ENCODE measurements at regions not wholly inside any gene's neighbourhood (a gene's known extent, or its start where the extent isn't known, plus 50 kb on each side); places are given as distances from the start of the nearest gene placed in this dataset.

DNA sequence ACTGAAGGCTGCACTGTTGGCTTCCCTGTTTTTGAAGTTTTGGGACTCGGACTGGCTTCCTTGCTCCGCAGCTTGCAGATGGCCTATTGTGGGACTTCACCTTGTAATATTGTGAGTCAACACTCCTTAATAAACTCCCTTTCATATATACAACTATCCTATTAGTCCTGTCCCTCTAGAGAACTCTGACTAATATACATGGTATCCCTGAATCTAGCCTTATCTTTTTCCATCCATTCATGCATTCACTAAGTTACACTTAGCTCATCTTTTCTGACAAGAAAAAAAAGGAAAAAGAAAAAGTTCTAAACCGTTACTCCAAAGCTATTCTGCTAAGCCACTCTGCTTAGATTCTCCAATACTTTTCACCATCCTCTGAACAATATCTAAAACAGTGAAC, 1260.2 kb upstream of the PCDH7 start:
- no peak for DNase-seq (ENCODE audit: low read depth)
- H3K4me3 ChIP-seq (ENCODE audit: low read depth, low read length) = no peak overlapping the region

DNA sequence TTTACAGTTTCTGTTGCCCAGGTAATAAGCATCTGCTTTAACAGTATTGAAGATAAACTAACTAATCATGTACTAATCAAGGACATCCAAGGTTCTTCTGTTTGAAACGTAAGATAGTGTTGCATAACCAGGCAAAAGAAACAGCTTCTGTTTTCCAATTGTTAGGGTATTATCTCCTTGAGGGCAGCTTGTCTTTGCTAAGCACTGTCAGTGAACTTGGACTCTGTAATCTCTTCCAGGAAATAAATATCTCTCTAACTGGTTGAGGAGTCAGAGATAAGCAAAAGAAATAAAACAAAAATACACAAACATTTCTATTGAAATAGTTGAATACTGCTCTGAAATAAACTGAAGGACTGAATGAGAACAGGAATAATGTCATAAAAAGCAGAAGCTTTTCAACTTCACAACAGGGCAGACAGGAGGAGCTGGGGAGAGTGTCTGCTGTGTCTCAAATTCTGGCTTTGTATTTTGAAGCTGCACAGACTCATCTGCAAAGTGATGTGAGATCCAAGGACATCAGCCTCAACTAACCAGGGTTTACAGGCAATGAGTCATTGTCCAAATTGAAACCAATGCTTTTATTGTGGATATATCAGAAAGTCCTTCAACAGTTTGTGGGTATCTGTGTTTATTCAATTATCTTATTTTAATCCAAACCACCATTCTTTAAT, 1253.0 kb upstream of the PCDH7 start:
- no peak for DNase-seq (ENCODE audit: low read depth)
- TF ChIP-seq, protein P1, sequence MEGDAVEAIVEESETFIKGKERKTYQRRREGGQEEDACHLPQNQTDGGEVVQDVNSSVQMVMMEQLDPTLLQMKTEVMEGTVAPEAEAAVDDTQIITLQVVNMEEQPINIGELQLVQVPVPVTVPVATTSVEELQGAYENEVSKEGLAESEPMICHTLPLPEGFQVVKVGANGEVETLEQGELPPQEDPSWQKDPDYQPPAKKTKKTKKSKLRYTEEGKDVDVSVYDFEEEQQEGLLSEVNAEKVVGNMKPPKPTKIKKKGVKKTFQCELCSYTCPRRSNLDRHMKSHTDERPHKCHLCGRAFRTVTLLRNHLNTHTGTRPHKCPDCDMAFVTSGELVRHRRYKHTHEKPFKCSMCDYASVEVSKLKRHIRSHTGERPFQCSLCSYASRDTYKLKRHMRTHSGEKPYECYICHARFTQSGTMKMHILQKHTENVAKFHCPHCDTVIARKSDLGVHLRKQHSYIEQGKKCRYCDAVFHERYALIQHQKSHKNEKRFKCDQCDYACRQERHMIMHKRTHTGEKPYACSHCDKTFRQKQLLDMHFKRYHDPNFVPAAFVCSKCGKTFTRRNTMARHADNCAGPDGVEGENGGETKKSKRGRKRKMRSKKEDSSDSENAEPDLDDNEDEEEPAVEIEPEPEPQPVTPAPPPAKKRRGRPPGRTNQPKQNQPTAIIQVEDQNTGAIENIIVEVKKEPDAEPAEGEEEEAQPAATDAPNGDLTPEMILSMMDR (IDR thresholded peaks at IDR 0.05; ENCODE audit: insufficient read depth, low read length, poor library complexity, severe bottlenecking) = no peak

More for the DNA sequence above, 1260.2 kb upstream of the PCDH7 start:
- H3K27me3 ChIP-seq (ENCODE audit: control insufficient read depth, insufficient read depth, low read length) = no peaks in the 10 kb centered on the region
- TF ChIP-seq, protein P1 (IDR thresholded peaks at IDR 0.05; ENCODE audit: insufficient read depth, low read length, poor library complexity, severe bottlenecking) = no peak
- no peaks in the 10 kb centered on the region for H3K36me3 ChIP-seq (ENCODE audit: control insufficient read depth, insufficient read depth, low read length)

More for the DNA sequence above, 1253.0 kb upstream of the PCDH7 start:
- Histone ChIP-seq H3K36me3 (ENCODE audit: control insufficient read depth, insufficient read depth, low read length) (no peaks in the 10 kb centered on the region), H3K27me3 (ENCODE audit: control insufficient read depth, insufficient read depth, low read length) (no peaks in the 10 kb centered on the region), H3K4me3 (ENCODE audit: low read depth, low read length) (no peak overlapping the region)
